NT2/D1 (cell line): ENCODE measurements at regions not wholly inside any gene's neighbourhood (a gene's known extent, or its start where the extent isn't known, plus 50 kb on each side); places are given as distances from the start of the nearest gene placed in this dataset.
"Not testable (repeated sequence)": the region's sequence is repeated elsewhere in the genome, so short reads cannot be mapped to it uniquely, and the experiment has no call there.

Source experiments
- DNase-seq: peaks from one replicate; pipeline ENCODE4 v3.0.0-alpha.2; 2011; ENCODE audit warnings: low read depth, low spot score
- H3K27me3 ChIP-seq: 2 replicates; pipeline ENCODE4 v1.6.0; 2011; ENCODE audit warnings: mild to moderate bottlenecking; ENCODE audit not compliant: insufficient read length, insufficient read depth
- H3K36me3 ChIP-seq: 2 replicates; pipeline ENCODE4 v1.6.1; 2011; ENCODE audit warnings: mild to moderate bottlenecking, low read length, mixed read lengths; ENCODE audit not compliant: insufficient read depth, insufficient read length
- H3K4me1 ChIP-seq: 2 replicates; pipeline ENCODE4 v1.5.1; 2011; ENCODE audit not compliant: insufficient read depth, insufficient read length
- H3K4me3 ChIP-seq: 2 replicates; pipeline ENCODE4 v1.5.1; 2011; ENCODE audit warnings: low read depth; ENCODE audit not compliant: insufficient read length
- H3K9ac ChIP-seq: 2 replicates; pipeline ENCODE4 v1.6.0; 2011; ENCODE audit warnings: low read depth; ENCODE audit not compliant: insufficient read length
- H3K9me3 ChIP-seq: 2 replicates; pipeline ENCODE4 v1.5.1; 2011; ENCODE audit warnings: mild to moderate bottlenecking, low read length; ENCODE audit not compliant: insufficient read depth
- SUZ12 ChIP-seq: IDR thresholded peaks from 2 replicates; pipeline ENCODE4 v1.6.1; 2011; ENCODE audit not compliant: insufficient read length, insufficient read depth; ENCODE audit errors: extremely low read depth
- YY1 ChIP-seq: IDR thresholded peaks from 2 replicates; pipeline ENCODE4 v1.6.1; 2011; ENCODE audit not compliant: insufficient read length, insufficient read depth
- ZNF274 ChIP-seq: IDR thresholded peaks from 2 replicates; pipeline ENCODE4 v1.6.1; 2011; ENCODE audit warnings: mild to moderate bottlenecking, low read depth, low read length

- no peaks in the 10 kb centered on the region for H3K36me3 ChIP-seq
- TF ChIP-seq YY1, result no peak
- TF ChIP-seq ZNF274, result no peak
- TF ChIP-seq SUZ12, result no peak
- DNase-seq, result no peak
- no peaks in the 10 kb centered on the region for H3K9me3 ChIP-seq
- no peak overlapping the region for H3K9ac ChIP-seq
- peaks cover 47% of the 10 kb centered on the region for H3K4me1 ChIP-seq
- no peaks in the 10 kb centered on the region for H3K27me3 ChIP-seq
- H3K4me3 ChIP-seq, result no peak overlapping the region
Measured at GRCh38 chr17:77830816-77831473, 127.6 kb upstream of the TNRC6C start.

GRCh38 chr17:77831474-77832179, 126.9 kb upstream of the TNRC6C start:
- TF ChIP-seq ZNF274 (no peak), YY1 (no peak), SUZ12 (no peak)
- no peak for DNase-seq
- H3K9me3 ChIP-seq, result no peaks in the 10 kb centered on the region

GRCh38 chr17:77832180-77832560, 126.3 kb upstream of the TNRC6C start:
- peaks cover 47% of the 10 kb centered on the region for H3K4me1 ChIP-seq
- H3K4me3 ChIP-seq, result no peak overlapping the region
- no peak for DNase-seq
- no peaks in the 10 kb centered on the region for H3K36me3 ChIP-seq
- H3K9ac ChIP-seq, result no peak overlapping the region
- TF ChIP-seq ZNF274, result no peak
- TF ChIP-seq SUZ12, result no peak
- TF ChIP-seq YY1, result no peak
- no peaks in the 10 kb centered on the region for H3K9me3 ChIP-seq
- no peaks in the 10 kb centered on the region for H3K27me3 ChIP-seq

More at GRCh38 chr17:77831474-77832179, 126.9 kb upstream of the TNRC6C start:
- Histone ChIP-seq H3K9ac (no peak overlapping the region), H3K27me3 (no peaks in the 10 kb centered on the region), H3K4me3 (no peak overlapping the region), H3K4me1 (peaks cover 47% of the 10 kb centered on the region), H3K36me3 (no peaks in the 10 kb centered on the region)

GRCh38 chr17:77833769-77834168, 124.7 kb upstream of the TNRC6C start:
- Histone ChIP-seq H3K9me3 (no peaks in the 10 kb centered on the region), H3K4me3 (no peak overlapping the region), H3K27me3 (no peaks in the 10 kb centered on the region), H3K9ac (no peak overlapping the region), H3K36me3 (no peaks in the 10 kb centered on the region), H3K4me1 (peaks cover 37% of the 10 kb centered on the region)
- DNase-seq, result no peak
- TF ChIP-seq SUZ12, result no peak
- TF ChIP-seq ZNF274, result no peak
- TF ChIP-seq YY1, result no peak

- peak; percentile 50 for DNase-seq
- Histone ChIP-seq H3K36me3 (no peaks in the 10 kb centered on the region), H3K27me3 (no peaks in the 10 kb centered on the region), H3K9ac (peak overlapping the region; percentile 26), H3K4me3 (no peak overlapping the region), H3K4me1 (peaks cover 31% of the 10 kb centered on the region), H3K9me3 (no peaks in the 10 kb centered on the region)
- no peak for TF ChIP-seq ZNF274
- TF ChIP-seq YY1, result no peak
- TF ChIP-seq SUZ12, result no peak
Measured at GRCh38 chr17:77834170-77835115, 124.1 kb upstream of the TNRC6C start.

- Histone ChIP-seq H3K4me1 (peaks cover 21% of the 10 kb centered on the region), H3K4me3 (no peak overlapping the region), H3K27me3 (no peaks in the 10 kb centered on the region), H3K9me3 (no peaks in the 10 kb centered on the region), H3K36me3 (no peaks in the 10 kb centered on the region), H3K9ac (no peak overlapping the region)
- no peak for TF ChIP-seq YY1
- TF ChIP-seq SUZ12, result no peak
- TF ChIP-seq ZNF274, result no peak
- DNase-seq, result no peak
Measured at GRCh38 chr17:77836557-77837041, 121.9 kb upstream of the TNRC6C start.

GRCh38 chr17:77837072-77837471, 121.4 kb upstream of the TNRC6C start:
- H3K9me3 ChIP-seq, H3K27me3 ChIP-seq, H3K4me3 ChIP-seq, H3K9ac ChIP-seq, DNase-seq, H3K36me3 ChIP-seq: not testable (repeated sequence)
- H3K4me1 ChIP-seq, result peaks cover 18% of the 10 kb centered on the region
